GM19467 (cell line): ENCODE measurements at regions not wholly inside any gene's neighbourhood (a gene's known extent, or its start where the extent isn't known, plus 50 kb on each side); places are given as distances from the start of the nearest gene placed in this dataset.
"Not testable (repeated sequence)": the region's sequence is repeated elsewhere in the genome, so short reads cannot be mapped to it uniquely, and the experiment has no call there.

Source experiments
- ATAC-seq: cut with Tn5 transposase; IDR thresholded peaks from one replicate; pipeline ENCODE4 v1.9.1; 2021; ENCODE audit warnings: mild to moderate bottlenecking, moderate library complexity; ENCODE audit not compliant: unreplicated experiment

- ATAC-seq: no peak
These were observed 71.6 kb downstream of the TFAP2A start for GRCh38 chr6:10343320-10343719.

GRCh38 chr6:10341605-10342004, 73.3 kb downstream of the TFAP2A start:
- ATAC-seq: no peak

GRCh38 chr6:10338151-10338550, 76.7 kb downstream of the TFAP2A start:
- no peak for ATAC-seq

GRCh38 chr6:10337376-10337775, 77.5 kb downstream of the TFAP2A start:
- not testable (repeated sequence) for ATAC-seq

- no peak for ATAC-seq
These were observed 82.8 kb downstream of the TFAP2A start for GRCh38 chr6:10332111-10332510.

- no peak for ATAC-seq
These were observed 83.4 kb downstream of the TFAP2A start for GRCh38 chr6:10331334-10331968.

DNA sequence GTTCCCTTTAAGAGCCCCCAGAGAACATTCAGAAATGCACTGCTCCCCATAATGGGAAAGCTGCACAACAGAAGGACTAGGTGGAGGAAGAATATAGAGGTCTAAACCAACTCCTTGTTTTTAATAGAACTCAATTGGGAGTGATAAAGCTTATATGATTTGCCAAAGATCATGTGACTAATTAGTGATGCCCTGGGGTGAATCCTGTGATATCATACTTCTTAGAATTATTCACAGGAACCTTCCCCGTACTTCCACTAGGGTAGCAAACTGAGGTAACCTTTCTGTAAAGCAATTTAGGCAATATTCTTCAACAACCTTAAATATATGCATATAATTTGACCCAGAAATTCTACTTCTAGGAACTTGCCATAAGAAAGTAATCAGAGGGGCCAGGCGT, 84.4 kb downstream of the TFAP2A start:
- no peak for ATAC-seq

- no peak for ATAC-seq
These were observed 91.9 kb downstream of the TFAP2A start for GRCh38 chr6:10323018-10323417.

- ATAC-seq: no peak
These were observed 94.6 kb downstream of the TFAP2A start for GRCh38 chr6:10320291-10320690.

- no peak for ATAC-seq
These were observed 98.5 kb downstream of the TFAP2A start for GRCh38 chr6:10316373-10316721.

DNA sequence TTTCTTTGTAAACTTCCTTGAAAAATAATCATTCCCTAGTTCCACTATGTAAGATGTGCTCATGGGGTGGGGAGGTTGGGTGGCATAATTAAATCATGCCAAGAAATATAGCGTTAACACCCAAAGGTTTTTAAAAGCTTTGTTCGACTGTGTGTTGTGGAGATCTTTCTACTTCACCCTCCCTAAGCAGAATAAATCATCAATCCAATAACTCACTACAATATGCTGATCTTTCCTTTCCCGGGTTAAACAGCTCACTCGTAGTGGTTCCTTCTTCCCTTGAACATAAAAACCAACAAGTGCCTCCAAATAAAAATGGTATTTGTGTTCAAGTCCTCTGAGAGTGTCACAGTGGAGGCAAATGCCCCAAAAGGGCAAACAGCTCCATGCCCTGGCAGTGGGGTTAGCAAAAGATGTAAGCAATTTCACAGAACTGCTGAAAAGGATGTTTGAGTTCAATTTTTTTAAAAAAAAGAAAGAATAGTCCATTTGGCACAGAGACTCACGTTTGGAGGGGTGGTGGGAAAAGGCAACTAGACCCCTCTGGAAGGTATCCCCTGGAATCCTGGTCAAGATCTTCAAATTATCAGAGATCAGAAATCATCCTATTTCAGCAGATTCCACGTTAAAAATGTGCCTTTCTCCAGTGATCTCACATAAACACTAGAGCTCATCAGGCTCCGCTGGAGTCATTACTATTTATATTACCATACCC, 99.1 kb downstream of the TFAP2A start:
- no peak for ATAC-seq

DNA sequence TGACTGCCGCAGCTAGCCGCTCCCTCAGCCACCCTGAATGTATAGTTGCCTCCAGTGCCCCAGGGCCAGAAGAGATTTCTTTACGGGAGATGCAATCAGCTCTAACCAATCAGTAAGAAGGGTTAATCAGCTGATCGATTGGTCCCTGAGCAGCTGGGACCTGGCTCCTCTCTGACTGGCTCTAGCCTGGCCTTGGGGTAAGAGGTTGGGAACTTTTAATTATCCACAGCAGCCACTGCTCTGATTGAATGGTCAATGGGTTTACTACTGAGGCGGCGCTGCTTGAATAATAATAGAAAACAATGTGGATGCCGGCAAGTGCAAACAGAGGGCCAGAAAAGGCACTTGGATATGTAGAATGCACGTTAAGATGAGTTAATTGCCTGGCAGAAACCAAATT, 99.8 kb downstream of the TFAP2A start:
- ATAC-seq: no peak

GRCh38 chr6:10314163-10314955, 100.5 kb downstream of the TFAP2A start:
- ATAC-seq: no peak

GRCh38 chr6:10313799-10314162, 101.1 kb downstream of the TFAP2A start:
- ATAC-seq: no peak

- ATAC-seq: no peak
These were observed 102.4 kb downstream of the TFAP2A start for GRCh38 chr6:10312445-10312844.

GRCh38 chr6:10311546-10312405, 103.1 kb downstream of the TFAP2A start:
- ATAC-seq: not testable (repeated sequence)

GRCh38 chr6:10310826-10311225, 104.0 kb downstream of the TFAP2A start:
- ATAC-seq: no peak

DNA sequence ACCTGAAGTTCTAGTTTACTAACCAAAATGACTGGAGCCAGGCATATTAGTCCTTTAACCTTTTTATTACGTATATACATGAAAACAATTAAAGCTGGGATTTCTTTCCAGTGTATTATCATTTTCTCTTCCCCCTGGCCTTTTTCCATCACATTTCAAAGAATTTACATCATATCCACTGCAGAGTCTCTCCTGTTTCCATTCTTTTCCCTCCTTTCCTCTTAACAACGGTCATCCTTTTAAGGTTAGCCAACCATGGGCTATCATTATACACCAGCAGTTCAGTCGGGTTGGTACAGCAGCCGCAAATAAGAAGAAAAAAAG, 104.6 kb downstream of the TFAP2A start:
- no peak for ATAC-seq

- no peak for ATAC-seq
These were observed 105.2 kb downstream of the TFAP2A start for GRCh38 chr6:10309457-10310329.

- ATAC-seq: no peak
These were observed 107.4 kb downstream of the TFAP2A start for GRCh38 chr6:10307476-10307875.
